ENCODE measurements at regions not wholly inside any gene's neighbourhood (a gene's known extent, or its start where the extent isn't known, plus 50 kb on each side); places are given as distances from the start of the nearest gene placed in this dataset.

- DNase-seq, result no peak
These were observed 227.7 kb upstream of the CD96 start for GRCh38 chr3:111314181-111314873.

- DNase-seq, result no peak
These were observed 227.1 kb upstream of the CD96 start for GRCh38 chr3:111314898-111315297.

- peak; percentile 84 for DNase-seq
These were observed 225.9 kb upstream of the CD96 start for GRCh38 chr3:111315930-111316587.

- no peak for DNase-seq
These were observed 223.7 kb upstream of the CD96 start for GRCh38 chr3:111318289-111318688.

GRCh38 chr3:111319598-111319997 lies 222.4 kb upstream of the CD96 start:
- no peak for DNase-seq

GRCh38 chr3:111321786-111322185 lies 220.2 kb upstream of the CD96 start:
- DNase-seq, result no peak

GRCh38 chr3:111323019-111323418 lies 219.0 kb upstream of the CD96 start:
- DNase-seq, result no peak

GRCh38 chr3:111324151-111324550 lies 217.8 kb upstream of the CD96 start:
- DNase-seq, result no peak

- DNase-seq, result no peak
These were observed 217.4 kb upstream of the CD96 start for GRCh38 chr3:111324645-111325044.

GRCh38 chr3:111325160-111325718 lies 216.8 kb upstream of the CD96 start:
- DNase-seq, result no peak

- no peak for DNase-seq
These were observed 215.6 kb upstream of the CD96 start for GRCh38 chr3:111326144-111326995.

- no peak for DNase-seq
These were observed 210.7 kb upstream of the CD96 start for GRCh38 chr3:111331306-111331705.

GRCh38 chr3:111331912-111332311 lies 210.1 kb upstream of the CD96 start:
- DNase-seq, result no peak

GRCh38 chr3:111332488-111333080 lies 209.4 kb upstream of the CD96 start:
- DNase-seq, result no peak

GRCh38 chr3:111333642-111334041 lies 208.4 kb upstream of the CD96 start:
- no peak for DNase-seq

- no peak for DNase-seq
These were observed 206.3 kb upstream of the CD96 start for GRCh38 chr3:111335512-111336303.

GRCh38 chr3:111336511-111336910 lies 205.5 kb upstream of the CD96 start:
- DNase-seq, result no peak

- peak; percentile 35 for DNase-seq
These were observed 203.8 kb upstream of the CD96 start for GRCh38 chr3:111338059-111338698.

GRCh38 chr3:111339017-111339416 lies 203.0 kb upstream of the CD96 start:
- DNase-seq, result no peak

GRCh38 chr3:111351334-111351733 lies 190.7 kb upstream of the CD96 start:
- DNase-seq, result no peak

- no peak for DNase-seq
These were observed 189.4 kb upstream of the CD96 start for GRCh38 chr3:111352585-111352984.
